SK-N-SH treated with all-trans-retinoic acid at 6 μM for 48 hours (cell line): ENCODE measurements at regions not wholly inside any gene's neighbourhood (a gene's known extent, or its start where the extent isn't known, plus 50 kb on each side); places are given as distances from the start of the nearest gene placed in this dataset.

Experiments
- ATAC-seq: fragments of 200-7000 bp; cut with Tn5 transposase; 3 replicates; pipeline ENCODE4 v1.9.1; 2020; ENCODE audit warnings: mild to moderate bottlenecking, moderate library complexity
- ARNTL ChIP-seq: fragments of 450-650 bp; formaldehyde crosslinking; IDR thresholded peaks from 2 replicates; pipeline ENCODE4 v1.5.0; 2020; ENCODE audit warnings: low read depth, mild to moderate bottlenecking, moderate library complexity, borderline replicate concordance
- BACH2 ChIP-seq: fragments of 250-450 bp; sonication (Bioruptor Pico); IDR thresholded peaks from 2 replicates; pipeline ENCODE4 v1.9.0; 2021; ENCODE audit warnings: mild to moderate bottlenecking, borderline replicate concordance
- CREB5 ChIP-seq: fragments of 250-450 bp; sonication (Bioruptor Pico); IDR thresholded peaks from 2 replicates; pipeline ENCODE4 v1.5.1; 2020; ENCODE audit warnings: low read depth, mild to moderate bottlenecking, moderate library complexity
- CSDC2 ChIP-seq: fragments of 250-450 bp; sonication (Bioruptor Pico); IDR thresholded peaks from 2 replicates; pipeline ENCODE4 v1.5.0; 2020; ENCODE audit warnings: mild to moderate bottlenecking, moderate library complexity
- ESRRG ChIP-seq: fragments of 250-450 bp; sonication (Bioruptor Pico); IDR thresholded peaks from 2 replicates; pipeline ENCODE4 v1.6.1; 2021; ENCODE audit warnings: mild to moderate bottlenecking
- ISL1 ChIP-seq: fragments of 250-450 bp; sonication (Bioruptor Pico); IDR thresholded peaks from 2 replicates; pipeline ENCODE4 v2.1.2; 2022; ENCODE audit warnings: mild to moderate bottlenecking, moderate library complexity
- OSR1 ChIP-seq: fragments of 250-450 bp; sonication (Bioruptor Pico); IDR thresholded peaks from 2 replicates; pipeline ENCODE4 v1.8.0; 2022; ENCODE audit warnings: moderate library complexity, mild to moderate bottlenecking, inconsistent platforms
- PPARA ChIP-seq: fragments of 250-450 bp; sonication (Bioruptor Pico); IDR thresholded peaks from 2 replicates; pipeline ENCODE4 v1.5.0; 2020; ENCODE audit warnings: mild to moderate bottlenecking, borderline replicate concordance
- RARB ChIP-seq: fragments of 250-450 bp; sonication (Bioruptor Pico); IDR thresholded peaks from 2 replicates; pipeline ENCODE4 v1.8.0; 2021; ENCODE audit warnings: mild to moderate bottlenecking, moderate library complexity
- SNAI2 ChIP-seq: fragments of 250-450 bp; sonication (Bioruptor Pico); IDR thresholded peaks from 2 replicates; pipeline ENCODE4 v1.5.0; 2020; ENCODE audit warnings: mild to moderate bottlenecking, moderate library complexity
- TCF4 ChIP-seq: fragments of 250-450 bp; sonication (Bioruptor Pico); IDR thresholded peaks from 2 replicates; pipeline ENCODE4 v1.8.0; 2021; ENCODE audit warnings: mild to moderate bottlenecking, moderate library complexity, borderline replicate concordance
- TOX ChIP-seq: fragments of 250-450 bp; sonication (Bioruptor Pico); IDR thresholded peaks from 2 replicates; pipeline ENCODE4 v1.8.0; 2021; ENCODE audit warnings: mild to moderate bottlenecking, moderate library complexity, borderline replicate concordance
- ZC3H10 ChIP-seq: fragments of 250-450 bp; sonication (Bioruptor Pico); IDR thresholded peaks from 2 replicates; pipeline ENCODE4 v1.5.1; 2021; ENCODE audit warnings: mild to moderate bottlenecking, moderate library complexity
- ZFP3 ChIP-seq: fragments of 250-450 bp; sonication (Bioruptor Pico); IDR thresholded peaks from 2 replicates; pipeline ENCODE4 v1.5.0; 2020; ENCODE audit warnings: mild to moderate bottlenecking, moderate library complexity
- ZFP30 ChIP-seq: fragments of 450-650 bp; formaldehyde crosslinking; IDR thresholded peaks from 2 replicates; pipeline ENCODE4 v1.5.0; 2022; ENCODE audit warnings: mild to moderate bottlenecking, moderate library complexity
- ZNF565 ChIP-seq: fragments of 450-650 bp; formaldehyde crosslinking; conservative IDR thresholded peaks from 2 replicates; pipeline ENCODE4 v1.5.0; 2020; ENCODE audit warnings: low read depth, mild to moderate bottlenecking, moderate library complexity
- ZNF70 ChIP-seq: fragments of 450-650 bp; formaldehyde crosslinking; IDR thresholded peaks from 2 replicates; pipeline ENCODE4 v1.5.0; 2020; ENCODE audit warnings: mild to moderate bottlenecking, moderate library complexity
- ZNF8 ChIP-seq: fragments of 450-650 bp; formaldehyde crosslinking; IDR thresholded peaks from 2 replicates; pipeline ENCODE4 v1.5.0; 2020; ENCODE audit warnings: mild to moderate bottlenecking, moderate library complexity
- TF ChIP-seq, protein P1 (sequence below): fragments of 250-450 bp; sonication (Bioruptor Pico); IDR thresholded peaks from 2 replicates; pipeline ENCODE4 v1.8.0; 2021; ENCODE audit warnings: low read depth, mild to moderate bottlenecking, moderate library complexity, borderline replicate concordance
- TF ChIP-seq, protein P2 (sequence below): fragments of 250-450 bp; sonication (Bioruptor Pico); IDR thresholded peaks from 2 replicates; pipeline ENCODE4 v1.5.1; 2021; ENCODE audit warnings: mild to moderate bottlenecking, moderate library complexity
- TF ChIP-seq, protein P3 (sequence below): fragments of 250-450 bp; sonication (Bioruptor Pico); IDR thresholded peaks from 2 replicates; pipeline ENCODE4 v1.8.0; 2020; ENCODE audit warnings: mild to moderate bottlenecking, moderate library complexity, borderline replicate concordance
- TF ChIP-seq, protein P4 (sequence below): fragments of 250-450 bp; sonication (Bioruptor Pico); IDR thresholded peaks from 2 replicates; pipeline ENCODE4 v1.5.0; 2020; ENCODE audit warnings: mild to moderate bottlenecking, moderate library complexity

GRCh38 chr6:114581293-114581692 lies 238.5 kb upstream of the HS3ST5 start:
- TF ChIP-seq, protein P1, sequence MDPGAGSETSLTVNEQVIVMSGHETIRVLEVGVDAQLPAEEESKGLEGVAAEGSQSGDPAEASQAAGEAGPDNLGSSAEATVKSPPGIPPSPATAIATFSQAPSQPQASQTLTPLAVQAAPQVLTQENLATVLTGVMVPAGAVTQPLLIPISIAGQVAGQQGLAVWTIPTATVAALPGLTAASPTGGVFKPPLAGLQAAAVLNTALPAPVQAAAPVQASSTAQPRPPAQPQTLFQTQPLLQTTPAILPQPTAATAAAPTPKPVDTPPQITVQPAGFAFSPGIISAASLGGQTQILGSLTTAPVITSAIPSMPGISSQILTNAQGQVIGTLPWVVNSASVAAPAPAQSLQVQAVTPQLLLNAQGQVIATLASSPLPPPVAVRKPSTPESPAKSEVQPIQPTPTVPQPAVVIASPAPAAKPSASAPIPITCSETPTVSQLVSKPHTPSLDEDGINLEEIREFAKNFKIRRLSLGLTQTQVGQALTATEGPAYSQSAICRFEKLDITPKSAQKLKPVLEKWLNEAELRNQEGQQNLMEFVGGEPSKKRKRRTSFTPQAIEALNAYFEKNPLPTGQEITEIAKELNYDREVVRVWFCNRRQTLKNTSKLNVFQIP (CRISPR knock-in tag) = no peak
- TF ChIP-seq CREB5 (CRISPR knock-in tag) = no peak
- ATAC-seq = no peak

- TF ChIP-seq TOX (CRISPR knock-in tag) = no peak
- no peak for TF ChIP-seq ESRRG (CRISPR knock-in tag)
- TF ChIP-seq ZNF70 = no peak
- TF ChIP-seq ISL1 (CRISPR knock-in tag) = no peak
- TF ChIP-seq OSR1 (CRISPR knock-in tag) = no peak
- TF ChIP-seq, protein P2, sequence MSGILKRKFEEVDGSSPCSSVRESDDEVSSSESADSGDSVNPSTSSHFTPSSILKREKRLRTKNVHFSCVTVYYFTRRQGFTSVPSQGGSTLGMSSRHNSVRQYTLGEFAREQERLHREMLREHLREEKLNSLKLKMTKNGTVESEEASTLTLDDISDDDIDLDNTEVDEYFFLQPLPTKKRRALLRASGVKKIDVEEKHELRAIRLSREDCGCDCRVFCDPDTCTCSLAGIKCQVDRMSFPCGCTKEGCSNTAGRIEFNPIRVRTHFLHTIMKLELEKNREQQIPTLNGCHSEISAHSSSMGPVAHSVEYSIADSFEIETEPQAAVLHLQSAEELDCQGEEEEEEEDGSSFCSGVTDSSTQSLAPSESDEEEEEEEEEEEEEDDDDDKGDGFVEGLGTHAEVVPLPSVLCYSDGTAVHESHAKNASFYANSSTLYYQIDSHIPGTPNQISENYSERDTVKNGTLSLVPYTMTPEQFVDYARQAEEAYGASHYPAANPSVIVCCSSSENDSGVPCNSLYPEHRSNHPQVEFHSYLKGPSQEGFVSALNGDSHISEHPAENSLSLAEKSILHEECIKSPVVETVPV (CRISPR knock-in tag) = no peak
- TF ChIP-seq ZC3H10 (CRISPR knock-in tag) = no peak
- no peak for TF ChIP-seq ARNTL (CRISPR knock-in tag)
- ATAC-seq = no peak
Measured at GRCh38 chr6:114580882-114581281, 238.1 kb upstream of the HS3ST5 start.

DNA sequence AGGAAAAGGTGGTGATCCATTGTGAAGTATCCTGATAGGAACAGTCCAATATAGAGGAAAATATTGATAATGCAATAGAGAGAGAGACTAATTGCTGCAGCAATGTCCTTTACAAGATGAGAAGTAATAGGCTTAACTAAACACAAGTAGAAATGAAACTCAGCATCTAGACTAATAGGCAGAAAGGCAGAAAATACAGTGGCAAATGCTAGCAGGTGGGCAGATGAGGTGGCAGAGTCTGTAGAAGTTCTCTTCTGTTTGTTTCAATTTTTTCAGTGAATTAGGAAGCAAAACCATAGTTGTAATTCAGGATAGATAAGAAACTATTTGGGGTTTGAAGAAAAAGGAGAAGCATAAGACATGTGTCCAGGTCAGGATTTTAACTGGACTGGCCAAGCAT lies 236.7 kb upstream of the HS3ST5 start:
- TF ChIP-seq BACH2 (no peak), TOX (CRISPR knock-in tag) (no peak), ZFP30 (CRISPR knock-in tag) (no peak), SNAI2 (no peak), ZNF565 (CRISPR knock-in tag) (no peak), ESRRG (CRISPR knock-in tag) (no peak), ZFP3 (no peak), ZNF8 (CRISPR knock-in tag) (no peak), RARB (CRISPR knock-in tag) (no peak), TCF4 (CRISPR knock-in tag) (no peak), PPARA (no peak), ARNTL (CRISPR knock-in tag) (no peak), ISL1 (CRISPR knock-in tag) (no peak), OSR1 (CRISPR knock-in tag) (no peak), CSDC2 (CRISPR knock-in tag) (no peak)
- TF ChIP-seq, protein P3, sequence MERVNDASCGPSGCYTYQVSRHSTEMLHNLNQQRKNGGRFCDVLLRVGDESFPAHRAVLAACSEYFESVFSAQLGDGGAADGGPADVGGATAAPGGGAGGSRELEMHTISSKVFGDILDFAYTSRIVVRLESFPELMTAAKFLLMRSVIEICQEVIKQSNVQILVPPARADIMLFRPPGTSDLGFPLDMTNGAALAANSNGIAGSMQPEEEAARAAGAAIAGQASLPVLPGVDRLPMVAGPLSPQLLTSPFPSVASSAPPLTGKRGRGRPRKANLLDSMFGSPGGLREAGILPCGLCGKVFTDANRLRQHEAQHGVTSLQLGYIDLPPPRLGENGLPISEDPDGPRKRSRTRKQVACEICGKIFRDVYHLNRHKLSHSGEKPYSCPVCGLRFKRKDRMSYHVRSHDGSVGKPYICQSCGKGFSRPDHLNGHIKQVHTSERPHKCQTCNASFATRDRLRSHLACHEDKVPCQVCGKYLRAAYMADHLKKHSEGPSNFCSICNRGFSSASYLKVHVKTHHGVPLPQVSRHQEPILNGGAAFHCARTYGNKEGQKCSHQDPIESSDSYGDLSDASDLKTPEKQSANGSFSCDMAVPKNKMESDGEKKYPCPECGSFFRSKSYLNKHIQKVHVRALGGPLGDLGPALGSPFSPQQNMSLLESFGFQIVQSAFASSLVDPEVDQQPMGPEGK (CRISPR knock-in tag) = no peak
- TF ChIP-seq, protein P4, sequence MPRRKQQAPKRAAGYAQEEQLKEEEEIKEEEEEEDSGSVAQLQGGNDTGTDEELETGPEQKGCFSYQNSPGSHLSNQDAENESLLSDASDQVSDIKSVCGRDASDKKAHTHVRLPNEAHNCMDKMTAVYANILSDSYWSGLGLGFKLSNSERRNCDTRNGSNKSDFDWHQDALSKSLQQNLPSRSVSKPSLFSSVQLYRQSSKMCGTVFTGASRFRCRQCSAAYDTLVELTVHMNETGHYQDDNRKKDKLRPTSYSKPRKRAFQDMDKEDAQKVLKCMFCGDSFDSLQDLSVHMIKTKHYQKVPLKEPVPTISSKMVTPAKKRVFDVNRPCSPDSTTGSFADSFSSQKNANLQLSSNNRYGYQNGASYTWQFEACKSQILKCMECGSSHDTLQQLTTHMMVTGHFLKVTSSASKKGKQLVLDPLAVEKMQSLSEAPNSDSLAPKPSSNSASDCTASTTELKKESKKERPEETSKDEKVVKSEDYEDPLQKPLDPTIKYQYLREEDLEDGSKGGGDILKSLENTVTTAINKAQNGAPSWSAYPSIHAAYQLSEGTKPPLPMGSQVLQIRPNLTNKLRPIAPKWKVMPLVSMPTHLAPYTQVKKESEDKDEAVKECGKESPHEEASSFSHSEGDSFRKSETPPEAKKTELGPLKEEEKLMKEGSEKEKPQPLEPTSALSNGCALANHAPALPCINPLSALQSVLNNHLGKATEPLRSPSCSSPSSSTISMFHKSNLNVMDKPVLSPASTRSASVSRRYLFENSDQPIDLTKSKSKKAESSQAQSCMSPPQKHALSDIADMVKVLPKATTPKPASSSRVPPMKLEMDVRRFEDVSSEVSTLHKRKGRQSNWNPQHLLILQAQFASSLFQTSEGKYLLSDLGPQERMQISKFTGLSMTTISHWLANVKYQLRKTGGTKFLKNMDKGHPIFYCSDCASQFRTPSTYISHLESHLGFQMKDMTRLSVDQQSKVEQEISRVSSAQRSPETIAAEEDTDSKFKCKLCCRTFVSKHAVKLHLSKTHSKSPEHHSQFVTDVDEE (CRISPR knock-in tag) = no peak
- TF ChIP-seq, protein P2 (CRISPR knock-in tag) = no peak
- TF ChIP-seq, protein P1 (CRISPR knock-in tag) = no peak
- TF ChIP-seq, all 23 proteins: peak for 0
- no peak for ATAC-seq
